Right lobe of liver (tissue), 4 donors: ENCODE measurements at regions not wholly inside any gene's neighbourhood (a gene's known extent, or its start where the extent isn't known, plus 50 kb on each side); places are given as distances from the start of the nearest gene placed in this dataset.

Source experiments
- CTCF ChIP-seq, 4 donors: fragments of 200-600 bp in 3 of 4; fragments of 450-650 bp in 1 of 4; IDR thresholded peaks; one replicate each; pipeline versions ENCODE4 v1.5.1 to v1.8.0; 2016 to 2022; ENCODE audit warnings: antibody characterized with exemption in 4 of 4, mild to moderate bottlenecking in 2 of 4
- POLR2A ChIP-seq: fragments of 450-650 bp; IDR thresholded peaks from one replicate; pipeline ENCODE4 v1.6.1; 2017; ENCODE audit warnings: antibody characterized with exemption, mild to moderate bottlenecking
- donor health status: DM: no; HTN: no; CAD: no.
- donor health status: DM: no; HTN: no; CAD: no.
- donor health status: DM: no; HTN: yes; CAD: no.

GRCh38 chr9:12266758-12267157 is 426.4 kb upstream of the TYRP1 start:
- TF ChIP-seq CTCF (IDR thresholded peaks at IDR 0.05) (no peak), POLR2A (no peak)
